ENCODE measurements at regions not wholly inside any gene's neighbourhood (a gene's known extent, or its start where the extent isn't known, plus 50 kb on each side); places are given as distances from the start of the nearest gene placed in this dataset.
A peak's percentile ranks its signal among the peaks of the same experiment; 100 is the strongest.

GRCh38 chr15:26182441-26182840, 319.3 kb upstream of the ATP10A start:
- H3K27ac Mint-ChIP-seq (ENCODE audit: unreplicated experiment), result no peak overlapping the region
- POLR2A ChIA-PET, result no interaction called here
- no TSS peak for BruUV-seq (replicated peaks)

GRCh38 chr15:26179906-26180305, 316.8 kb upstream of the ATP10A start:
- Mint-ChIP-seq H3K4me3 (ENCODE audit: unreplicated experiment) (no peak overlapping the region), H3K27ac (ENCODE audit: unreplicated experiment) (no peak overlapping the region), H3K9me3 (ENCODE audit: unreplicated experiment) (no peaks in the 10 kb centered on the region), H3K27me3 (ENCODE audit: insufficient read depth, unreplicated experiment) (peaks cover 14% of the 10 kb centered on the region), H3K36me3 (ENCODE audit: insufficient read depth, unreplicated experiment) (no peaks in the 10 kb centered on the region), H3K4me1 (ENCODE audit: low read depth, unreplicated experiment) (no peaks in the 10 kb centered on the region)
- no TSS peak for BruUV-seq (replicated peaks)
- no peaks in the 10 kb centered on the region for H3K9me3 ChIP-seq
- H3K4me3 ChIP-seq (ENCODE audit: low read depth, low read length), result no peak overlapping the region
- intact Hi-C loops (cut with micrococcal nuclease; ENCODE audit: unreplicated experiment), result loop anchor here (1.0 kb wide), 1 partner anchor 684 kb away; no protein-coding TSS in a partner anchor
- no peaks in the 10 kb centered on the region for H3K36me3 ChIP-seq (ENCODE audit: control insufficient read depth, insufficient read depth, low read length)
- no peaks in the 10 kb centered on the region for H3K27me3 ChIP-seq (replicated peaks; ENCODE audit: control insufficient read depth, insufficient read depth, low read length)
- no peaks in the 10 kb centered on the region for H3K4me1 ChIP-seq
- POLR2A ChIA-PET, result no interaction called here
- TF ChIP-seq CTCF (IDR thresholded peaks at IDR 0.05; ENCODE audit: insufficient read depth in 1 of 2, low read depth in 1 of 2, low read length in 1 of 2, severe bottlenecking in 1 of 2, unreplicated experiment in 1 of 2), result no peak
- DNase-seq, result peak in 1 of 2 experiments; percentile 24
- CTCF ChIA-PET, result interaction anchor here (0.6 kb wide), 1 partner anchor 1773 kb away, joined by 3 read pairs; no protein-coding TSS in a partner anchor

More at GRCh38 chr15:26182441-26182840, 319.3 kb upstream of the ATP10A start:
- no peaks in the 10 kb centered on the region for H3K4me1 ChIP-seq
- no peaks in the 10 kb centered on the region for H3K36me3 ChIP-seq (ENCODE audit: control insufficient read depth, insufficient read depth, low read length)
- Mint-ChIP-seq H3K4me1 (ENCODE audit: low read depth, unreplicated experiment) (no peaks in the 10 kb centered on the region), H3K27me3 (ENCODE audit: insufficient read depth, unreplicated experiment) (peaks cover 8% of the 10 kb centered on the region), H3K36me3 (ENCODE audit: insufficient read depth, unreplicated experiment) (no peaks in the 10 kb centered on the region), H3K9me3 (ENCODE audit: unreplicated experiment) (no peaks in the 10 kb centered on the region), H3K4me3 (ENCODE audit: unreplicated experiment) (no peak overlapping the region)
- H3K9me3 ChIP-seq, result 0 out of 2 replicates have a peak, but pooled peaks cover 5% of the 10 kb centered on the region
- no peaks in the 10 kb centered on the region for H3K27me3 ChIP-seq (replicated peaks; ENCODE audit: control insufficient read depth, insufficient read depth, low read length)
- intact Hi-C loops (cut with micrococcal nuclease; ENCODE audit: unreplicated experiment), result no loop called here
- TF ChIP-seq CTCF (IDR thresholded peaks at IDR 0.05; ENCODE audit: insufficient read depth in 1 of 2, low read depth in 1 of 2, low read length in 1 of 2, severe bottlenecking in 1 of 2, unreplicated experiment in 1 of 2), result no peak
- no peak overlapping the region for H3K4me3 ChIP-seq (ENCODE audit: low read depth, low read length)
- CTCF ChIA-PET, result no interaction called here
- no peak for DNase-seq

GRCh38 chr15:26178640-26179220, 315.6 kb upstream of the ATP10A start:
- no peaks in the 10 kb centered on the region for H3K9me3 ChIP-seq
- no TSS peak for BruUV-seq (replicated peaks)
- Mint-ChIP-seq H3K27ac (ENCODE audit: unreplicated experiment) (no peak overlapping the region), H3K27me3 (ENCODE audit: insufficient read depth, unreplicated experiment) (peaks cover 19% of the 10 kb centered on the region), H3K4me3 (ENCODE audit: unreplicated experiment) (no peak overlapping the region), H3K36me3 (ENCODE audit: insufficient read depth, unreplicated experiment) (no peaks in the 10 kb centered on the region), H3K9me3 (ENCODE audit: unreplicated experiment) (no peaks in the 10 kb centered on the region), H3K4me1 (ENCODE audit: low read depth, unreplicated experiment) (no peaks in the 10 kb centered on the region)
- no peak for TF ChIP-seq CTCF (IDR thresholded peaks at IDR 0.05; ENCODE audit: insufficient read depth in 1 of 2, low read depth in 1 of 2, low read length in 1 of 2, severe bottlenecking in 1 of 2, unreplicated experiment in 1 of 2)
- intact Hi-C loops (cut with micrococcal nuclease; ENCODE audit: unreplicated experiment), result no loop called here
- ChIA-PET POLR2A (interaction anchor here (0.5 kb wide), 1 partner anchor 9 kb away, joined by 3 read pairs; no protein-coding TSS in a partner anchor), CTCF (no interaction called here)
- no peaks in the 10 kb centered on the region for H3K4me1 ChIP-seq
- H3K27me3 ChIP-seq (replicated peaks; ENCODE audit: control insufficient read depth, insufficient read depth, low read length), result no peaks in the 10 kb centered on the region
- no peaks in the 10 kb centered on the region for H3K36me3 ChIP-seq (ENCODE audit: control insufficient read depth, insufficient read depth, low read length)
- no peak for DNase-seq
- no peak overlapping the region for H3K4me3 ChIP-seq (ENCODE audit: low read depth, low read length)

All from Caco-2 (cell line).